MM.1S (cell line): ENCODE measurements at regions not wholly inside any gene's neighbourhood (a gene's known extent, or its start where the extent isn't known, plus 50 kb on each side); places are given as distances from the start of the nearest gene placed in this dataset.

Experiments used
- DNase-seq: peaks from one replicate; pipeline ENCODE4 v3.0.0-alpha.2; 2015
- H2AFZ ChIP-seq: fragments of 300-600 bp; sonication (generic); 2 replicates; pipeline ENCODE4 v1.6.0; 2016; ENCODE audit warnings: antibody characterized with exemption, low read length
- H3F3A ChIP-seq: fragments of 300-600 bp; sonication (generic); 2 replicates; pipeline ENCODE4 v1.6.1; 2016; ENCODE audit warnings: mild to moderate bottlenecking, antibody characterized with exemption, low read length, moderate library complexity, mixed read lengths; ENCODE audit not compliant: insufficient read depth
- H3K27ac ChIP-seq: fragments of 300-600 bp; sonication (generic); 2 replicates; pipeline ENCODE4 v1.5.1; 2016; ENCODE audit warnings: mild to moderate bottlenecking, low read length
- H3K27me3 ChIP-seq: fragments of 300-600 bp; sonication (generic); replicated peaks from 2 replicates; pipeline ENCODE4 v1.6.0; 2016; ENCODE audit warnings: low read length; ENCODE audit not compliant: insufficient read depth
- H3K36me3 ChIP-seq: fragments of 300-600 bp; sonication (generic); replicated peaks from 2 replicates; pipeline ENCODE4 v1.6.1; 2016; ENCODE audit warnings: mild to moderate bottlenecking, low read length, mixed read lengths; ENCODE audit not compliant: insufficient read depth
- H3K4me1 ChIP-seq: fragments of 300-600 bp; sonication (generic); 2 replicates; pipeline ENCODE4 v1.6.1; 2016; ENCODE audit warnings: low read length, mixed read lengths
- H3K4me2 ChIP-seq: fragments of 300-600 bp; sonication (generic); 2 replicates; pipeline ENCODE4 v1.6.0; 2016; ENCODE audit warnings: low read depth, low read length
- H3K4me3 ChIP-seq: fragments of 300-600 bp; sonication (generic); 2 replicates; pipeline ENCODE4 v1.5.1; 2016; ENCODE audit warnings: low read length, mixed read lengths
- H3K79me2 ChIP-seq: fragments of 300-600 bp; sonication (generic); 2 replicates; pipeline ENCODE4 v1.6.1; 2016; ENCODE audit warnings: mixed run types, low read length, mixed read lengths
- H3K9ac ChIP-seq: fragments of 300-600 bp; sonication (generic); 2 replicates; pipeline ENCODE4 v1.6.1; 2016; ENCODE audit warnings: low read length, mixed read lengths
- H3K9me2 ChIP-seq: fragments of 300-600 bp; sonication (generic); replicated peaks from 2 replicates; pipeline ENCODE4 v1.6.1; 2016; ENCODE audit warnings: mild to moderate bottlenecking, low read length, mixed read lengths; ENCODE audit not compliant: insufficient read depth
- H3K9me3 ChIP-seq: fragments of 300-600 bp; sonication (generic); replicated peaks from 2 replicates; pipeline ENCODE4 v1.6.1; 2016; ENCODE audit warnings: mild to moderate bottlenecking, low read length, mixed read lengths; ENCODE audit not compliant: insufficient read depth
- H4K20me1 ChIP-seq: fragments of 300-600 bp; sonication (generic); 2 replicates; pipeline ENCODE4 v1.6.1; 2016; ENCODE audit warnings: mild to moderate bottlenecking, low read length, moderate library complexity, mixed read lengths; ENCODE audit not compliant: insufficient read depth
- CTCF ChIP-seq: fragments of 300-600 bp; sonication (generic); IDR thresholded peaks from 2 replicates; pipeline ENCODE4 v1.5.1; 2016; ENCODE audit warnings: antibody characterized with exemption, low read length, mixed read lengths
- EZH2 ChIP-seq: fragments of 300-600 bp; sonication (generic); optimal IDR thresholded peaks from 2 replicates; pipeline ENCODE3; 2017; ENCODE audit warnings: low read depth, mild to moderate bottlenecking, antibody characterized with exemption, low read length, mixed read lengths
- EZH2phosphoT487 ChIP-seq: fragments of 300-600 bp; sonication (generic); IDR thresholded peaks from 2 replicates; pipeline ENCODE4 v1.6.1; 2018; ENCODE audit warnings: antibody characterized with exemption, low read length

DNA sequence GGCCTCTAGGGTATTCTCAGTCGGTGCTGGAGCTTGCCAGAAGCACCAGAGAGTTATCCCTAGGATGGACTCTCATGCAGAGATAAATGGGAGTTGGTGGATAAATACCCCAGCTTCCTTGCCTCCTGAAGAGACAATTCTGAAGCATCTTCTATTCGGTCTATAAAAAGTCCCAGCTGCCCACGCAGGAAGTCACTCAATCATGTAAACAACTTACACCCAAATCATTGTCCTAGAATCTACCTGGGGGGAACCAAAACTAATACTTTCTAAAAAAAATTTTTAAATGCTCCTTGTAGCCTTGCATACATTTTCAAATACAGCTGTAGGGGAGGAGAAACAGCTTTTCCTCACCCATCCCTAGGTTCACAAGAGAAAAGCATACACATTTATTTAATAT lies 66.6 kb upstream of the ELAC2 start:
- no peaks in the 10 kb centered on the region for H3K79me2 ChIP-seq
- H4K20me1 ChIP-seq: no peaks in the 10 kb centered on the region
- H3K4me3 ChIP-seq: no peak overlapping the region
- no peak for DNase-seq
- no peaks in the 10 kb centered on the region for H3K9me3 ChIP-seq
- no peaks in the 10 kb centered on the region for H3F3A ChIP-seq
- H2AFZ ChIP-seq: no peak overlapping the region
- no peak overlapping the region for H3K9ac ChIP-seq
- H3K36me3 ChIP-seq: no peaks in the 10 kb centered on the region
- no peaks in the 10 kb centered on the region for H3K27me3 ChIP-seq
- TF ChIP-seq CTCF (no peak), EZH2phosphoT487 (no peak)
- no peaks in the 10 kb centered on the region for H3K4me1 ChIP-seq
- H3K9me2 ChIP-seq: no peaks in the 10 kb centered on the region
- no peak overlapping the region for H3K27ac ChIP-seq
- H3K4me2 ChIP-seq: no peak overlapping the region

DNA sequence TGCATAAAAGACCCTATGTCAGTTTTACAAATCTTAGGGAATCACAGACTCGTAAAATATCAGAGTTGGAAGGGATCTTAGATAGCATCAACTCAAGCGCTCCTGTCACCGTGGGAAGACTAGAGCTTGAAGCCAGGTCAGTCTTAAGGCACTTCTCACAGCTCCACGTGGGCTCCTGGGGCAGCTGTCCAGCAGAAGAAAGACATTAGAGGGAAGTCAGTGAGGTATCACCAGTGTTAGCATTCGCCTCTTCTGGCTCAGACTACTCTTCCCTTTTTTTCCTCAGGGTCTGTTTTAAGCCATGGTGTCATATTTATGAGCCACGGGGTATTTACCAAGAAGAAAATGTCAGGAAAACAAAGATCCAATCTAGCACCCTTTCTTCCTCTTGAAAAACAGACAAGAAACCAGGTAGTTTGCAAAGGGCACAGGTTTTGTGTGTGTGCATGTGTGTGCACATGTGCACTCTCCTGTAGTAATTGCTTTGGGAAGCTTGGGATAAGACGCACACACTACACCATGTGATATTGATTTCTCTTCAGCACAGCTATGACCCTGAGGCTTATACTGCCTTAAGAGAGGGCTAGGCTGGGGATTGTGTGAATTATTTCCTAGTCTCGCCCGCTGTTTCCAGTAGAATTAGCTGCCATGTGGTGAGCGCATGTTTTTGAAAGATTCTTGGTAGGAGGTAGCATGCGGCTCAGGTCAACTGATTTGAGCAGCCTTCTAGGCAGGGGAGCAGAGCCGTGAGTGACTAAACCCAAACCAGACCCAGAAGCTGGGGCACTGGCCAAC lies 61.0 kb upstream of the ELAC2 start:
- no peaks in the 10 kb centered on the region for H3K9me2 ChIP-seq
- H2AFZ ChIP-seq: no peak overlapping the region
- H3K4me2 ChIP-seq: no peak overlapping the region
- H3K36me3 ChIP-seq: no peaks in the 10 kb centered on the region
- H3K9ac ChIP-seq: no peak overlapping the region
- DNase-seq: no peak
- no peaks in the 10 kb centered on the region for H3K4me1 ChIP-seq
- H3F3A ChIP-seq: no peaks in the 10 kb centered on the region
- no peaks in the 10 kb centered on the region for H3K27me3 ChIP-seq
- H3K4me3 ChIP-seq: no peak overlapping the region
- no peaks in the 10 kb centered on the region for H4K20me1 ChIP-seq
- no peaks in the 10 kb centered on the region for H3K79me2 ChIP-seq
- no peak overlapping the region for H3K27ac ChIP-seq
- TF ChIP-seq CTCF (no peak), EZH2phosphoT487 (no peak), EZH2 (no peak)
- no peaks in the 10 kb centered on the region for H3K9me3 ChIP-seq

GRCh38 chr17:13076905-13077304 lies 59.1 kb upstream of the ELAC2 start:
- no peak overlapping the region for H2AFZ ChIP-seq
- H3K9ac ChIP-seq: no peak overlapping the region
- DNase-seq: no peak
- no peaks in the 10 kb centered on the region for H3F3A ChIP-seq
- no peaks in the 10 kb centered on the region for H3K9me2 ChIP-seq
- no peaks in the 10 kb centered on the region for H4K20me1 ChIP-seq
- no peak for TF ChIP-seq EZH2
- no peak for TF ChIP-seq EZH2phosphoT487
- TF ChIP-seq CTCF: no peak
- no peaks in the 10 kb centered on the region for H3K4me1 ChIP-seq
- H3K27ac ChIP-seq: no peak overlapping the region
- no peaks in the 10 kb centered on the region for H3K36me3 ChIP-seq
- H3K27me3 ChIP-seq: no peaks in the 10 kb centered on the region
- no peak overlapping the region for H3K4me2 ChIP-seq
- no peaks in the 10 kb centered on the region for H3K79me2 ChIP-seq
- no peak overlapping the region for H3K4me3 ChIP-seq
- no peaks in the 10 kb centered on the region for H3K9me3 ChIP-seq
